ENCODE measurements at regions not wholly inside any gene's neighbourhood (a gene's known extent, or its start where the extent isn't known, plus 50 kb on each side); places are given as distances from the start of the nearest gene placed in this dataset.
"Not testable (repeated sequence)": the region's sequence is repeated elsewhere in the genome, so short reads cannot be mapped to it uniquely, and the experiment has no call there.

- no peak for DNase-seq
These were observed 228.8 kb upstream of the DDHD1 start for GRCh38 chr14:53381895-53382294.

DNA sequence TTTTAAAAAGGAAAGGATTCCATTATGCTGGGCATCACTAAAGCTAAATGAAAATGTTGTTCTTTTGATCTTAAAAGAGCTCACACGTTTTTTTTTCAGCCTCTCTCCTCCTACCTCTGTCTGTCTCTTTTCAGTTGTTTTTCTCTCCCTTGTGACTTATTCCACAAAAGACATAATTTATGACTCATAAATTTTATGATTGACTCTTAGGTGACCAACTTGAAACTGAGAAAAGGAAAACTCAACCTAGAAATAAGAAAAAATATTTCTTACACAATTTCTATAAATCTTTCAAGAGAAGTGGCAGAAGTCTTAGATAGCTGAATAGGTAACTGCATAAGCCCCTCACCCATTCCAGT lies 227.7 kb upstream of the DDHD1 start:
- DNase-seq: no peak

DNA sequence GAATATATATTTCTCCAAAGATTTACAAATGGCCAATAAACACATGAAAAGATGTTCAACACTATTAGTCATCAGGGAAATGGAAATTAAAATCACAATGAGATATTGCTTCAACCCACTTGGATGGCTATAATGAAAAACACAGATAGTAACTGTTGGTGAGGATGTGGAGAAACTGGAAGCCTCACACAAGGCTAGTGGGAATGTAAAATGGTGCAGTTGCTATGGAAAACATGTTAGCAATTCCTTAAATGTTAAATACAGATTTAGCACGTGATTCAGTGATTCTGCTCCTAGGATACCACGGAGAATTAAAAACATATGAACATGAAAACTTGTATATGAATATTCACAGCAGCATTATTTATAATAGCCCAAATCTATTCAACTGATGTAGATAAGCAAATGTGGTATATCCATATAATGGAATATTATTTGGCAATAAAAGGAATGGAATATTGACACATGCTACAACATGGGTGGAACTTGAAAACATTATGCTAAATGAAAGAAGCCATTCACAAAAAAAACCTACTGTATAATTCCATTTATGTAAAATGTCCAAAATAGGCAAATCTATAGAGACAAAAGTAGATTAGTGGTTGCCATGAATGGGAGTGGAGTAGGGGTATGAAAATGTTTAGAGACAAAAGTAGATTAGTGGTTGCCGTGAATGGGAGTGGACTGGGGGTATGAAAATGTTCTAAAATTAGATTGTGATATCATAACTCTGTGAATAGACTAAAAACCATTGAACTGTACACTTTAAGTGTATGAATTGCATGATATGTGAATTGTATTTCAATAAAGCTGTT lies 227.1 kb upstream of the DDHD1 start:
- no peak for DNase-seq

DNA sequence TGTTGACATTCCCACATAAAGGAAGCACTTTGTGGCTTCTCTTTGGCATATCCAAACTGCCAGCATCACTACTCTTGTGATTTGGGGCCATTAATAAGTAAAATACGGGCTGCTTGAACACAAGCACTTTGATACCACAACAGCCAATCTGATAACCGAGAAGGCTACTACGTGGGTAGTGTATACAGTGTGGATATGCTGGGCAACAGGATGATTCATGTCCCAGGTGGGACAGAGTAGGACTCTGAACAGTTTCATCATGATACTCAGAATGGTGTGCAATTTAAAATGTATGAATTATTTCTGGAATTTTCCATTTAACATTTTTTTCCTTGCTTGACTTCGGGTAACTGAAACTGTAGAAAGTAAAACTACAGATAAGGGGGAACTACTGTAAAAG lies 225.0 kb upstream of the DDHD1 start:
- DNase-seq: no peak

DNA sequence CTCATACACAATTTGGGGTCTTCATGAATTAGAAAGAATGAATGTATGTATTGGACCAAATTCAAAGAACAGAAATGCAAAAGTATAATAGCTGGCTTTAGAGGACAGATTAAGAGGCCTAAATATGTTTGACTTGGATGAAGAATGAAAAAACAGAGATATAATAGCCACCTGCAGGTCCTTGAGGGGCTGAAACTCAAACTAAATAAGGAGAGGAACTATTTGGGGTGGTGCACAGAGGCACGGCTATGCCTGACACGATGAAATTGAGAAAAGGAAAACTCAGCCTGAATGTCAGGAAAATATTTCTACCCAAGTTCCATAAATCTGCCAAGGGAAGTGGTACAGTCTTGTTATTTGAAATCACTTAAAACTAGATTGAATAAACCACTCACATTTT lies 222.9 kb upstream of the DDHD1 start:
- DNase-seq: no peak

GRCh38 chr14:53375599-53375998 lies 222.5 kb upstream of the DDHD1 start:
- DNase-seq: no peak

DNA sequence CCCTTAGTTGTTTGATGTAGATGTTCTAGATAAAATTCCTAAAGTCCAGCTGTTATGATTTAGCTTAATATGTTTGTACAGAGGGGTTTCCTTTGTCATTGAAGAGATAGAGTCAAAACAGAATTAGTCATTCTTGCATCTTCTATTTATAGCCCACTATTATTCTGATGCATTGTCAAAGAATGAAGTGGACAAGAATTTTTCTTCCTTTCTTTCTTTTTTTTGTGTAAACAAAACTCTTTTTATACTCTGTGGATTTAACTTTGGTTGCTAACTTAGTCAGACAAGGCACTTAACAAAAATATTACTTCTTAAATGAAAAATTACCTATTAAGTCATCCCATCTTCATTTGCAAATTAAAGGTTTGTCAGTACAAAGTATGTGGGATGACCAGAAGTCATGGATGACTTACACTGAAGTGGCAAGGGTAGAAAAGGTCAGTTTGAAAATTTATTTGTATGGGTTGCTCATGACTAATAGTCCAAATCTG lies 215.6 kb upstream of the DDHD1 start:
- no peak for DNase-seq

- no peak for DNase-seq
These were observed 214.9 kb upstream of the DDHD1 start for GRCh38 chr14:53368066-53368465.

GRCh38 chr14:53367644-53368026 lies 214.5 kb upstream of the DDHD1 start:
- no peak for DNase-seq

DNA sequence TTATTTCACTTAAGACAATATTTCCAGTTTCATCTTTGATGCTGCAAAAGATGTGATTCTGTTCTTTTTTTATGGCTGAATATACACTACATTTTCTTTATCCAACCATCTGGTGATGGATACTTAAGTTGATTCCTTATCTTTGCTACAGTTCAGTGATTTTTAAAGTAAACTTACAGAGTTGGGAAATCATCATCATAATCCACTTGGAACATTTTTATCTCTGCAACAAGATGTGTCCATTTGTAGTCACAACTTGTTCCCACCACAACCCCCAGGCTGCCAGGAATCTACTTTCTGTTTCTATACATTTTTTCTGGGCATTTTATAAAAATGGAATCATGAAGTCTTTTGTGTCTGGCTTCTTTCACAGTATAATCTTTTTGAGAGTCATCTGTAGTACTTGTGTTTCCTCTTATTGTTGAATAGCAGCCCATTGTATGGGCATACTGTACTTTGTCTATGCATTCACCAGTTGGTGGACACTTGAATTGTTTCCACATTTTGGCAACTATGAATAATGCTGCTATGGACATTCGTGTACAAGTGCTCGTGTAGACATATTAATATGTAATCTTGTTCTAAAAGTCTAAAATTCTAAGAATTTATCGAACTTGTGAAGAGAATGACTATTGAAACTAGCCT lies 212.5 kb upstream of the DDHD1 start:
- no peak for DNase-seq

DNA sequence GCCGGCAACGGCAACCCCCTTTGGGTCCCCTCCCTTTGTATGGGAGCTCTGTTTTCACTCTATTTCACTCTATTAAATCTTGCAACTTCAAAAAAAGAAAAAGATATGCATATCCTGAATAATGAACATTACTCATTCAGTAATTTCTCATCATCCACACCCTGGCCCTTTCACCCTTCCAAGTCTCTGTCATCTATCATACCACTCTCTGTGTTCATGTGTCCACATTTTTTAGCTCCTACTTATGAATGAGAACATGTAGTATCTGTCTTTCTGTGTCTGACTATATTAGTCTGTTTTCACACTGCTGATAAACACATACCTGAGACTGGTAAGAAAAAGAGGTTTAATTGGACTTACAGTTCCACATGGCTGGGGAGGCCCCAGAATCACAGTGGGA lies 209.8 kb upstream of the DDHD1 start:
- not testable (repeated sequence) for DNase-seq

GRCh38 chr14:53360829-53361228 lies 207.7 kb upstream of the DDHD1 start:
- no peak for DNase-seq

DNA sequence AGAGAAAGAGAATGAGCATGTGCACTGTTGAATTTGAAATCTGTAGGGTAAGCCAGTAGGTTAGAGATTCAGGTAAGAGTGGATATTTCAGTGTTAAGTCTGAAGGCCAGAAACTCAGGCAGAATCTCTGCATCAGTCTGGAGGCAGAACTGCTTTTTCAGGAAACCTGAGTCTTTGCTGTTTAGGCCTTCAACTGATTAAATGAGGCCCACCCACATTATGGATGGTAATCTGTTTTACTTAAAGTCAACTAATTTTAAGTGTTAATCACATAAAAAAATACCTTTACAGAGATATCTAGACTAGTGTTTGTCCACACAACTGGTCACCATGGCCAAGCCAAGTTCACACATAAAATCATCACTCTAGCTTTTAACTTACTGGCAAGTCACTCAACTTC lies 205.0 kb upstream of the DDHD1 start:
- DNase-seq: no peak

- no peak for DNase-seq
These were observed 203.4 kb upstream of the DDHD1 start for GRCh38 chr14:53356361-53357150.

DNA sequence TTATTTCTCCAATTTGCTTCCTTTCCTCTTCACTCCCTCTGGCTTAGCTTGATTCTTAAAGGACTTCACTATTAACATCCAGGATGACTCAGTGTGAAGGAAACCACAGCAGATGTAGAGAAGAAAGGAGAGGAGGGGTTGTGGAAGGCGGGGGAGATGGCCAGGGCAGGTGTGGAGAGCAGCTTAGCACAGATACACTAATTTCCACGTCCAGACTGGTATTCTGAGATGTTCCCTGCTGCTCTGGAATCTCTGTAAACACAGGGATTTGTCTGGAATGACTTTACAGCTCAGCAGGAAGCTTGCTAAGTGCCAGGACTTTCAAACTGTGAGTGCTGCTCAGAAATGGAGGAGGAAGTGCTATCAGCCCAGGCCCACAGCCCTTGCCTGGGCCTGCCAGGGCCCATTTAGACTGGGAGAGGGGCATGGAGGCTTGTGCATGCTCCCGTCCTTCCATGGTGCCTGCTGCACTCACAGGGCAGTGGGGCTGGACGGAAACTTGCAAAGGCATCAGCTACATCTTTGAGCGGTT lies 202.5 kb upstream of the DDHD1 start:
- DNase-seq: no peak

DNA sequence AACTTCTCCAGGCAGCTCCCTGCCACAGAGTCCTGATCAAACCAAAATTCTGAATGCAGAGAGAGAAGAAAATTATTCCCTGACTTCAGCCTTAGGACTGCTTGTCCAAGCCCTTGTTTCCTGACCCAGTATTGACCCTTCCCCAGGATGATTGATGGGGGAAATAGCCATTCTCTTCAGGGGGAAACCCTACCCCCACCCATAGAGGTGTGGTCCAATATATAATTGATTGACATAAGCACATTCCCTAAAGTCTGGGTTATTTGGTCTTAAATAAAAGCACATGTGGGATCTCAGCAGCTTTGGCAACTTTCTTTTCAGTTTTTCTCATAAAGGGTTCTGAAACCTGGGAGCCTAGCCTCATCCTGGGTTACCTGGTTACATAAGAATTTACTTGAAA lies 201.2 kb upstream of the DDHD1 start:
- no peak for DNase-seq

DNA sequence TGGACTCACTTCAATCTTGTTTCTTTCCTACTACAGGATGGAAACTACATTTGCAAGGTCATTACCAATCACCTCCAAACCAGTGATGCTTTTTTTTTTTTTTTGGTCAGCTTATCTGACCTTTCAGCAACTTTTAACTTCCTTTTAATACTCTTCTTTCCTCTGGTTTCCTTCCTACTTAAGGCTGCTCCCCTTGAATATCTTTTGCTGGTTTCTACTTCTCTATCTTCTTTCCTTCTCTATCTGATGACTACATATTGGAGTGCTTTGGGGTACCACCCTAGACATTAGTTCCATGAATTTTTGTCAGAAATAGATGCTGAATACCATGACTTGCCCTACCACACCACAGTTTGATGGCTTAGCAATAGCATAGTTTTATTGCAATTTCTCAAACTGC lies 197.7 kb upstream of the DDHD1 start:
- no peak for DNase-seq

- DNase-seq: no peak
These were observed 197.3 kb upstream of the DDHD1 start for GRCh38 chr14:53350429-53350828.

DNA sequence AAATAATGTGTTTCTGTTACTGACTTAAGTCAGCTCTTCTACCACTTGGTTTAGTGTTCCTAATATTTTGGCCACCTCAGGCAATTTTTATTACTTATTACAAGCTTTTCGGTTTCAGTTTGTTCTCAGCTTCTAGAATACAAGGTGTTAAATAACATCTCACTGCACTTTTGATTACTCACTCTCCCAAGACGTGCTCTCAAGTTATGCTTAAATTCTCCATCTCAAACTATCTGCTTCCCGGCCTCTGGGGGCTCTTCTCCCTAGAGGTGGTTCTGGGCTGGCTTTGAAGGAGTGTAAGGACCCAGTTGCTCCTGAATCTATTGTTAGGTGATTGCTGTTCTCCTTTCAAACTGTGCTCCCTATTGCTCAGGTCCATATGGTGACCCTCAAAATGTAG lies 193.9 kb upstream of the DDHD1 start:
- DNase-seq: no peak

DNA sequence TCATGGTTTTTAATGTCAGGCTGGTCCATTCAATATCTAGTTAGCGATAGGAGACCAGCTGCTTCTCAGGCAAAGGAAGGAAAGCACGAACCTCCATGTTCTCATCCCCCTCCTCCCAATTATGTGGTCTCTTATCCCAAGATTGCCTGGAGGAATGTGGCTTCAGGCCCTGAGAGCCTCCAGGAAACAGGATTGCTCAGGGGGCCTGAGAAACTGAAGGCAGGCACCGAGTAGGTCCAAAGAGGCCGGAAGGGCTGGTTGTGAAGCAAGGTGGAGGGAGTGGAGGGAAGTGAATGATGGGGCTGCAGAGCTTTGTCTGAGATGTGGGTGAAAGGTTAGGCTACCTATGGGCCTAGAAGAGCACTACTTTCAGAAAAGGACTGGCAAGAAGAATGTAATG lies 188.2 kb upstream of the DDHD1 start:
- no peak for DNase-seq

DNA sequence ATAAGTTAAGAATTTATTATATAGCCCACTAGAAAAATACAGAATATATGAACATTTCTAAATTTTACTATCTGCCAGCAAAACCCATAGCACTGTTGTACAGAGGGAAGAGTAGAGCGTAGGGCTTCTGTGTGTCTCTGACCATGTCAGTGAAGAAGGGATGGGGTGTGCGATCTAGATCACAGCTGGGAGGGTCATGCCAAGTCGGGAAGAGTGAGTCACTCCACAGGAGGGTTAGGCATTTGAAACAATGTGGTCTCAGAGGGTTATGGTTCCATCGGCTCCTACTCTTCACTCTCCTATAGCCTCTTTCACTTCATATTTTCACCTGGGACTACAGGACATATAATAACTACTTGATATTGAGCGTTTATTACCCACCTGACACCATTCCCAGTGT lies 185.1 kb upstream of the DDHD1 start:
- DNase-seq: no peak

GRCh38 chr14:53336729-53337128 lies 183.6 kb upstream of the DDHD1 start:
- DNase-seq: no peak

GRCh38 chr14:53333809-53334208 lies 180.7 kb upstream of the DDHD1 start:
- DNase-seq: no peak

GRCh38 chr14:53331921-53332320 lies 178.8 kb upstream of the DDHD1 start:
- no peak for DNase-seq

Data from activated CD8-positive, alpha-beta memory T cell treated with anti-CD3 and anti-CD28 coated beads, Interleukin-2, amount 50 U/mL, for 4 hours (primary cell).